ENCODE measurements at regions not wholly inside any gene's neighbourhood (a gene's known extent, or its start where the extent isn't known, plus 50 kb on each side); places are given as distances from the start of the nearest gene placed in this dataset.

GRCh38 chr10:43972976-43973647 is 324.4 kb upstream of the ZNF32 start:
- no peak for DNase-seq (ENCODE audit: low read depth)

- no peak for DNase-seq (ENCODE audit: low read depth)
Measured at GRCh38 chr10:43971981-43972380, 323.3 kb upstream of the ZNF32 start.

GRCh38 chr10:43971306-43971705 is 322.6 kb upstream of the ZNF32 start:
- no peak for DNase-seq (ENCODE audit: low read depth)

DNA sequence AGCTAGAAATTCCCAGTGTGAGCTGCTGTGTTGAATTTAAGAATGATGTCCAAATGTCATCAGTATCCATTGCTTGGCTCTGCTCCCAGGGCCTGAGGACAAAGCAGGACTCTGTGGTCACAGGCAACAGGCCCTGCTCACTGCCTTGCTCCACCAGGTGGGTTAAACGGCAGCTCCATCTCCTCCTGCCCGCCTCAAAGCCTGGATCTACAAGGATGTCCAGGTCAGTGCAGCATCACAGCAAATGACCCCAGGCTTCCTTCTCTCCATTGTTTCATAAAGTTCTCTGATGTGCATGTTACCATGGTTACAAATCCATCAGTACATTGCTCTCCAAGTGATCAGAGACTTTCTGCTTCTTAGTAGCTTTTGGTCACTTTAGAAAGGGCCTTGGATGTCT is 322.0 kb upstream of the ZNF32 start:
- peak; percentile 39 for DNase-seq (ENCODE audit: low read depth)

GRCh38 chr10:43970018-43970698 is 321.5 kb upstream of the ZNF32 start:
- DNase-seq (ENCODE audit: low read depth) = no peak

DNA sequence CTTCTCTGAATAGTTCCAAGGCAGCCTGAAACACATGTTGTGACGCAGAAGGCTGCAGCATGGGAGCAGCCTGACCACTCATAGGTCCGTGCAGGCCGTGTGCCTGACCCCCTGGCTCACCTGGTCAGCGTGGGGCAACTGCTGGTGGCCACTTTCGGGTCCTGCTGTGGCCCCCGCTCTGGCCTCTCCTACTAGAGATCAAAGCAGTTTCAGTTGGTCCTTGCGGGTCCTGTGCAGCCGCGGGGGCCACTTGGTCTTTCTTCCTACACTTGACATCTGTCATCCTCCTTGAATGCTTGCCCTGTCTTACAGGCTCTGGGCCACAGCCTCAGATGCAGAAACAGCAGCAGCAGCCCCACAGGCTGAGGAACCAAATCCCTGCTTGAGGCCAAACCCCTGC is 320.8 kb upstream of the ZNF32 start:
- no peak for DNase-seq (ENCODE audit: low read depth)

DNA sequence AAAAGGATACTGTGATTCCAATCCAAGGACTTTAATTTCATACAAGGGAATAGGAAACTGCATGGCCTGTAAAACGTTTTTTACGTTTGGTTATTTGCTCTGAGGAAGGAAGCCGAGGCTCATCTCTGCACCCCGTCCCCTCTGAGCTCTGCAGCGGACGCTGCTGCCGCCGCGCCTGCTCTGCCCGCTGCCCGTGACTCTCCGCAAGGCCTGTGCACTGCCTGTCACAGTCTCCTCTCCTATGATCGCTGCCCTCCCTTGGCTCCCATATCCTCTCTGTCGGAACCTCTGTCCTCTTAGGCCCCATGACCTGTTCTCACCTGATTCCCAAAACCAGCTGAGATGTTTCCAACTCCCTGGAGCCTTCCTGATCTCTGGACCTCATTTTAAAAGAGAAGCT is 320.3 kb upstream of the ZNF32 start:
- no peak for DNase-seq (ENCODE audit: low read depth)

- DNase-seq (ENCODE audit: low read depth) = no peak
Measured at GRCh38 chr10:43968076-43968475, 319.4 kb upstream of the ZNF32 start.

GRCh38 chr10:43966571-43966965 is 317.9 kb upstream of the ZNF32 start:
- no peak for DNase-seq (ENCODE audit: low read depth)

- peak; percentile 28 for DNase-seq (ENCODE audit: low read depth)
Measured at GRCh38 chr10:43965918-43966570, 317.4 kb upstream of the ZNF32 start.

- DNase-seq (ENCODE audit: low read depth) = peak; percentile 97
Measured at GRCh38 chr10:43965033-43965917, 316.6 kb upstream of the ZNF32 start.

DNA sequence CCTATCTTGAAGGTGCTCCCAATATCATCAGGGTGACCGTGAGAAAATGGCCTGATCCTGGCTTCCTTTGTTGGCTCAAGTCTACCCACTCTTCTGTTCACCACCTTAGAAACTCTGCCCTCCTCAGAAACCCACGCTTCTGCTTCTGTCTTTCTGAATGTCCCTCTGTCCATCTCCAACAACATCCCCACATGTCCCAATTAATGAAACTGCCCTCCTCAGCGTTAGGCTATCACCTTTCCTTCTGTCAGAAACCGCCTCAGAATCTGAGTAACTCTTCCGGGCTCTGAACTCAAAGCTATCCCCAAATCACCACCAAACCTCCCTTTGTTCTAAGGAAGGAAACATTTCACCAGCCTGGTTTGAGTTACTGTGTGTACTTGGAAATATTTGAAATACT is 315.8 kb upstream of the ZNF32 start:
- DNase-seq (ENCODE audit: low read depth) = peak; percentile 25

DNA sequence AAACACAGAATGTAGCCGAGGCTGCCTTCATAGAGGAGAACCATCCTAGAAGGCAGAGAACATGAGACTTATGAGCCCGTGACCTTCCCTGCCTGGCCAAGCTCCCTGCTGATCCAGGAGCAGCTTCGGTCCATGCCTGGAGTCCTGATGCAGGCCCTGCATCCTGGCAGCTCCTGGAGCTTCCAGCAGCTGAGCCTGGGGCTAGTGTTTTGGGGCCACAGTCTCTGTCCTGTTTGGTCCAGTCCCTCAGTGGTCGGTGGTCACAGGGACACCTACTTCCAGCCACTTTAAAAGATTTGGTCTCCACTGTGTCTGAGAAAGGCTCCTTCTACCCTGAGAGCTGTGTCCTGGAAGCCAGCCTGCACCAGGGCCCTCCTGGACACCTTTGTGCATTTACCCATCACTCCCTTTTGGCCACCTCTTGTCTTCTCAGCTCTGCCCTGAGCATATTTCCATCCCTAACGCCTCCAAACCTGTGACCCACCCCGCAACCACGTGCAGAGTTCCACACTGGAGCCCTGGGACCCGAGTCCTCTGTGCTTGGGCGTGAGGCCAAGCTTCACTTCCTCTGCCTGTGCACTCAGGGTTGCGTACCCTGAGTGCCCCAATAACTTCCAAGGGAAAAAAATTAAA is 315.2 kb upstream of the ZNF32 start:
- DNase-seq (ENCODE audit: low read depth) = no peak

DNA sequence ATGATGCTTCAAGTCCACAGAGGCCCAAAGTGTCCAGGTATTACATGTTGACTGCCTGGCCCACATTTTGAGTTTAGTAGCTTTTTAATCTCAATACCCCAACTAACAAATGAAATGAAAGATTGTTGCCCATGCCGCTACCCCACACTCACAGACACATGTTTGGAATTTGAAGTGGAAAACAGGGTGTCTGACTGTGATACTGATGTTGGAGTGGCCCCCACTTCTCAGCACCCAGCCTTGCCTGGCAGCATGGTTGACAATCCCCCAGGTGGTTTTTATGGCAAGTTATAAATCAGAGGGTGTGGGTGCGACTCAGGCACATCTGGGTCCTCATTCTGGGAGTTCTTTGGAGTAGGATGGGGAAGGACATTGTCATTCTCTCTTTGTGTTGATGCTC is 314.7 kb upstream of the ZNF32 start:
- no peak for DNase-seq (ENCODE audit: low read depth)

DNA sequence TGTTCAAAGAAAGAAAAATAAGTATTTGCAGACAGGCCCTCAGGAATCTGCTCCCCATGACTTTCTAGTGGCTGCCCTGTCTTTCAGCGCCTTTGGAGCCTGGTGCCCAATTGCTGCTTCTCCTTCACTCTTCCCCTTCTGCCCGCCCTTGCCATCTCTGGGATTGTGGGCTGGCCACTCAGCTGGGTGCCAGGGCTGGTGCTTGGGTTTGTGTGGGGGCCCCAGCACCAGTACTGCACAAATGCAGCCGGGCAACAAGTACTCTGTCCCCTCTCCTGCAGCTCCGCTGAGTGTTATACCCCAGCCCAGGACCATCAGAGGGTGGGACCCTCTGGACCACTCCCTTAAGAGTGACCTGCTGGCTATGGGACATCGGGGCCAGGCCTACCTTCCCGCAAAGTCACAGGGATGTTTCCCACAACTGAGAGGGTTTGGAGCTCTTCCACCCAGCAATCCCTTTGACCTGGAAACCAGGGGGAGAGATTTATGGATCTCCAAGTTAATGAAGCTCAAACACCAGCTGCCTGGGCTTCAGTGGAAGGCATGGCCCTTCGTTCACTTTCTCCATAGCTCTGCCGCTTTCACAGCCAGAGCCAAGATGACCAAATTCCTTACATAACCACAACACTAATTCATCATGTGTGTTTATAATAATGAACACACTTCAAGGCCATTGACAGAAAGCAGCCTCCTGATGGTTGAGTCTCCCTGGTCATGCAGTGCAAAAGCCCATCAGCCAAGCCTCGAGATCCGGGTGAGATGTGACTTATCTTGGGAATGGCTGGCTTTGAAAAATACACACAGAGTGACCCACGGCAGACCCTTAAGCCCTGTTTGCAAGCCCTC is 313.9 kb upstream of the ZNF32 start:
- peak; percentile 90 for DNase-seq (ENCODE audit: low read depth)

DNA sequence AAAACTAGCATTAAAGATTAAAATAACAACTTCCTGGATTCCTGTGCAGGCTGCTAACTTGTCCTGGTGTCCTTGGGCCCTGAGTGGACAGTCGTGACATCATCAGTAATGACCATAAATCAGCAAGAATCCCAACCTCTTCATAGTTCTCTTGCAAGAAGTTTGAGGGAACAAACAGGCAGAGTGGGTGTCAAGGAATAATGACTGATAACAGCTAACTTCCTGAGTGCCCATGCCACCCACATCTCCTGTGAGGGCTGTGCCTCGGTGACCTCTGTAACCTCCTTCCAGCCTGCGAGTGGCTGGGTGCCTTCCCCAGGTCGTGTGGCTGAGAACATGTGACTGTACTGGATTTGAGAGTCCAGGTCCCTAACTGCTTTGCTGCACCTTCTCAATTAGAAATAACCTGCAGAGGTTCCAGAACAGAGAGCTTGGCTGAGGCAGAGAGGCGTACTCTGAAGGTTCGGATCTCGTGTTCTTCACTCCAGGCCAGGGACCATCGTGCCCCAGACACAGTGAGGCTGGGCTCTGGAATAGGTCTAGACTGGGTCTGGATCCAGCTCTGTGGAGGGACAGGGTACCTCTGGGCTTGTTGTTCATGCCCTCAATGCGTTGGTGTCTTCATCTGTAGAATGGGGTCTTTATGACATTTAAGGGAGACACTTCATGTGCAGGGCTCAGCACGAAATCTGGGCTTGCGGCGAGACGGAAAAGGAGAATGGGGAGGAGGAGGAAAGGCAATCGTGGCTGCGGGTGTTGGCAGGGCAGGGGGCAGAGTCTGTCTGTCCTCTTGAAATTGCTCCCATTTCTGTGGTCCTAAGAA is 313.1 kb upstream of the ZNF32 start:
- DNase-seq (ENCODE audit: low read depth) = peak; percentile 38

DNA sequence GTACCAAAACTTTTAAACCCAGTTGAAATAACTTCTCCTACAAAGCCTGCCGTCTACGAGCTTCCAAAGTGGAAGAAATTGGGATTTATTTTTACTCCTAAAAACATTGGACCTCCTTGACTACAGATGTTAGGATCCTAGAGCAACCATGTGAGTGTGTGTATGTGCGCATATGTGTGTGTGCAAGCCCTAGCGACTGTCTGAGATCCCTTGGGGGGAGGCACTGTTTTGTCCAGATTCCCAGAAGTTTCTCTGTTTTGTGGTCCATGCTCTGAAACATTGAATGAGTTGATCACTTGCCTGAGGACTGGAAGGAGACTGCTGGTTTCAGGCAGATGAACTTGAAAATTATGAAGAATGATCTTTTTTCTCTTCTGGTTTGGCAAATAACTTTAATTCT is 312.3 kb upstream of the ZNF32 start:
- DNase-seq (ENCODE audit: low read depth) = no peak

GRCh38 chr10:43960477-43960876 is 311.8 kb upstream of the ZNF32 start:
- no peak for DNase-seq (ENCODE audit: low read depth)

GRCh38 chr10:43960135-43960415 is 311.4 kb upstream of the ZNF32 start:
- no peak for DNase-seq (ENCODE audit: low read depth)

Data from M059J (cell line).